T-helper 17 cell (primary cell): ENCODE measurements at regions not wholly inside any gene's neighbourhood (a gene's known extent, or its start where the extent isn't known, plus 50 kb on each side); places are given as distances from the start of the nearest gene placed in this dataset.

Experiments used
- ATAC-seq: fragments of 150-1000 bp; cut with Tn5 transposase; 2 replicates; pipeline ENCODE4 v1.10.0; 2021; ENCODE audit warnings: mild to moderate bottlenecking, moderate library complexity
- DNase-seq, 3 donors: peaks; one replicate each; pipeline versions ENCODE4 v3.0.0 to v3.0.0-alpha.2; 2020 to 2021
- H3K9me3 ChIP-seq: one replicate; pipeline ENCODE4 v1.7.0; 2013; ENCODE audit warnings: low read length, mild to moderate bottlenecking; ENCODE audit not compliant: control insufficient read depth, poor library complexity, severe bottlenecking
- H3K27ac Mint-ChIP-seq: one replicate; pipeline ENCODE4 v1.8.0; 2022; ENCODE audit warnings: mild to moderate bottlenecking, moderate library complexity, mixed read lengths
- H3K27me3 Mint-ChIP-seq: one replicate; pipeline ENCODE4 v1.8.0; 2022; ENCODE audit warnings: mixed read lengths
- H3K36me3 Mint-ChIP-seq: one replicate; pipeline ENCODE4 v1.8.0; 2022; ENCODE audit warnings: low read depth, mixed read lengths
- H3K4me1 Mint-ChIP-seq: one replicate; pipeline ENCODE4 v1.8.0; 2022; ENCODE audit warnings: mild to moderate bottlenecking, mixed read lengths
- H3K4me3 Mint-ChIP-seq: one replicate; pipeline ENCODE4 v1.8.0; 2022; ENCODE audit warnings: mild to moderate bottlenecking, moderate library complexity, mixed read lengths

- no peak for ATAC-seq
- Mint-ChIP-seq H3K36me3 (no peaks in the 10 kb centered on the region), H3K4me1 (no peaks in the 10 kb centered on the region), H3K27ac (no peak overlapping the region), H3K27me3 (peaks cover 17% of the 10 kb centered on the region), H3K4me3 (no peak overlapping the region)
- H3K9me3 ChIP-seq = no peaks in the 10 kb centered on the region
- no peak for DNase-seq
Measured at GRCh38 chr12:66884091-66884490, 205.2 kb upstream of the GRIP1 start.

- Mint-ChIP-seq H3K36me3 (no peaks in the 10 kb centered on the region), H3K4me1 (no peaks in the 10 kb centered on the region), H3K27ac (no peak overlapping the region), H3K27me3 (peaks cover 13% of the 10 kb centered on the region), H3K4me3 (no peak overlapping the region)
- H3K9me3 ChIP-seq = no peaks in the 10 kb centered on the region
- no peak for DNase-seq
- ATAC-seq = no peak
Measured at GRCh38 chr12:66885115-66885875, 206.4 kb upstream of the GRIP1 start.

- H3K4me1 Mint-ChIP-seq = peaks cover 12% of the 10 kb centered on the region
- ATAC-seq (no peak), DNase-seq (no peak)
- no peaks in the 10 kb centered on the region for H3K9me3 ChIP-seq
- no peaks in the 10 kb centered on the region for H3K36me3 Mint-ChIP-seq
- H3K27me3 Mint-ChIP-seq = no peaks in the 10 kb centered on the region
- no peak overlapping the region for H3K4me3 Mint-ChIP-seq
- no peak overlapping the region for H3K27ac Mint-ChIP-seq
Measured at GRCh38 chr12:66896797-66897196, 217.9 kb upstream of the GRIP1 start.

DNA sequence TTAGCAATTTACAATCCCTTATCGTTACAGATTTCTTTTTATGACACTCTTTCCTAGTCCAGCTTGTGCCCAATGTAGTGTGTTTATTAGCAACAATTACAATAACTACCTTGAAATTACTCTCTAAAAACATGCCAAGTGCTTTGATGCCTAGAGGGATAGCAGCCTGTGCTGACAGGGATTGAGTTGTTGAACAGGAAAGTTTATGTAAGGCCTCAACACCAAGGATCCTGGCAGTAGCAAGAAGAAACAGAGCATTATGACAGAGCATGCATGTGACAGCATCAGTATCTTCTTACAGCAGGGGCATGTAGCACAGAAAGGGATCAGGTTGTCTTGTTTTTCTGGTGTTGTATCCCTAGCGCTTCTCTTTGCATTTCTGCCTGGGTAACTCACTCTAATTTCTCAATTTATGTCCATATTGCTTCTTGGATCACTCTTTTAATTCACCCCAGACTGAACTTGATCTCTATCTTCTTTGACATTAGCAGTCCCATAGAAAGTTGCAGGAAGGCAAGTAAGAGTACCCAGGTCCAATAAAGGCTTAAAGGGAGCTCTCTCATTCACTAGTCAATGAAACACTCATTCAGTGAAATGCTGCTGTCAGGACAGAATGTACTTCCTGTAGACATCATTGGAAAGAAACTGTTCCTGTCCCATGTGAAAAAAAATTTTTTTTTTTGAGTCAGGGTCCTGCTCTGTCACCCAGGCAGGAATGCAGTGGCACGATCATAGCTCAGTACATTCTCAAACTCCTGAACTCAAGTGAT, 220.0 kb upstream of the GRIP1 start:
- H3K9me3 ChIP-seq = no peaks in the 10 kb centered on the region
- ATAC-seq (no peak), DNase-seq (no peak)
- no peaks in the 10 kb centered on the region for H3K36me3 Mint-ChIP-seq
- H3K4me1 Mint-ChIP-seq = peaks cover 14% of the 10 kb centered on the region
- no peak overlapping the region for H3K27ac Mint-ChIP-seq
- H3K4me3 Mint-ChIP-seq = no peak overlapping the region
- no peaks in the 10 kb centered on the region for H3K27me3 Mint-ChIP-seq

- Mint-ChIP-seq H3K4me3 (no peak overlapping the region), H3K27ac (peak overlapping the region; percentile 49), H3K27me3 (no peaks in the 10 kb centered on the region), H3K4me1 (peaks cover 17% of the 10 kb centered on the region), H3K36me3 (no peaks in the 10 kb centered on the region)
- no peak for DNase-seq
- no peaks in the 10 kb centered on the region for H3K9me3 ChIP-seq
- no peak for ATAC-seq
Measured at GRCh38 chr12:66899588-66899987, 220.7 kb upstream of the GRIP1 start.

GRCh38 chr12:66900616-66901015, 221.7 kb upstream of the GRIP1 start:
- no peak for DNase-seq
- no peak for ATAC-seq
- Mint-ChIP-seq H3K27me3 (no peaks in the 10 kb centered on the region), H3K4me1 (peaks cover 17% of the 10 kb centered on the region), H3K36me3 (no peaks in the 10 kb centered on the region), H3K27ac (peak overlapping the region; percentile 67), H3K4me3 (no peak overlapping the region)
- no peaks in the 10 kb centered on the region for H3K9me3 ChIP-seq

DNA sequence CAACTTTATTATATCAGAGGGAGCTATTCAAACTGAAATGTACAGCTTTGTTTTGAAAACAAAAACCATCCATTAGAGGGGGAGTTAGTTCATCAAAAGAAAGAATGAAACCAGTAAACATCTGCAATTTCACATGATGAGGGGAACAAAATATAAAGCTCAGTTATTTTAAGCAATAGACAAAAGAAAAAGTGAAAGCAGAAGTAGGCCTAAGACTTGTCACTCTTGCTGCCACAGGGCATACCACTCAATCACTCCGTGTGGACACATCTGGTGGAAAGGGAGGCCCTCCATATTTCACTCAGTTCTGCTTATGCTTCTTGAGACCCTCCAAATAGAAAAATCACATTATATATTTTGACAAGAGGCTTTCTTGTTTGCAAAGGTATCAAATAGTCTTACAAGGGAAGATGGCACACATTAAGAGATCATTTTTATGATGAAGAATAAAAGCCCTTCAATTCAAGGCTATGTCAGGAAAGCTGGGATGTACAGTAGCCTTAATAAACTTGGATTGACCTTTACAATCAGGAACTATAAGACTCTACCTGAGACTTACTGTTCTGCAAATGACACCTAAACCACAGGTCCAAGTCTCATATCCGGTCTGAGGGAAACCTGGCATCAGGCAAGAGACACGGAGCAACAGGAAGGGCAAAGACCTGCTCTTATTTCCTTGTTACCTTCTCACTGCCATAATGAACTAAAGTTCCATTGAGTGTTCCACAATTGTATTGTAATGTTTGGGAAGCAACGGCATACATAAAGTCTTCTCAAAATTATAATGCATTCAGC, 222.5 kb upstream of the GRIP1 start:
- no peaks in the 10 kb centered on the region for H3K27me3 Mint-ChIP-seq
- H3K27ac Mint-ChIP-seq = peak overlapping the region; percentile 67
- DNase-seq (no peak), ATAC-seq (peak; percentile 54)
- peaks cover 17% of the 10 kb centered on the region for H3K4me1 Mint-ChIP-seq
- H3K4me3 Mint-ChIP-seq = peak overlapping the region; percentile 12
- no peaks in the 10 kb centered on the region for H3K36me3 Mint-ChIP-seq
- H3K9me3 ChIP-seq = no peaks in the 10 kb centered on the region

GRCh38 chr12:66902020-66902419, 223.1 kb upstream of the GRIP1 start:
- no peaks in the 10 kb centered on the region for H3K36me3 Mint-ChIP-seq
- peak overlapping the region; percentile 67 for H3K27ac Mint-ChIP-seq
- no peaks in the 10 kb centered on the region for H3K9me3 ChIP-seq
- no peak for DNase-seq
- no peak for ATAC-seq
- H3K27me3 Mint-ChIP-seq = no peaks in the 10 kb centered on the region
- peaks cover 17% of the 10 kb centered on the region for H3K4me1 Mint-ChIP-seq
- no peak overlapping the region for H3K4me3 Mint-ChIP-seq

- Mint-ChIP-seq H3K27me3 (no peaks in the 10 kb centered on the region), H3K4me1 (peaks cover 17% of the 10 kb centered on the region), H3K4me3 (no peak overlapping the region), H3K36me3 (no peaks in the 10 kb centered on the region), H3K27ac (no peak overlapping the region)
- H3K9me3 ChIP-seq = no peaks in the 10 kb centered on the region
- no peak for DNase-seq
- no peak for ATAC-seq
Measured at GRCh38 chr12:66903782-66904396, 225.0 kb upstream of the GRIP1 start.

GRCh38 chr12:66905201-66905600, 226.3 kb upstream of the GRIP1 start:
- ATAC-seq (no peak), DNase-seq (no peak)
- no peaks in the 10 kb centered on the region for H3K9me3 ChIP-seq
- Mint-ChIP-seq H3K4me3 (no peak overlapping the region), H3K4me1 (peaks cover 18% of the 10 kb centered on the region), H3K27ac (peak overlapping the region; percentile 37), H3K36me3 (no peaks in the 10 kb centered on the region), H3K27me3 (no peaks in the 10 kb centered on the region)

DNA sequence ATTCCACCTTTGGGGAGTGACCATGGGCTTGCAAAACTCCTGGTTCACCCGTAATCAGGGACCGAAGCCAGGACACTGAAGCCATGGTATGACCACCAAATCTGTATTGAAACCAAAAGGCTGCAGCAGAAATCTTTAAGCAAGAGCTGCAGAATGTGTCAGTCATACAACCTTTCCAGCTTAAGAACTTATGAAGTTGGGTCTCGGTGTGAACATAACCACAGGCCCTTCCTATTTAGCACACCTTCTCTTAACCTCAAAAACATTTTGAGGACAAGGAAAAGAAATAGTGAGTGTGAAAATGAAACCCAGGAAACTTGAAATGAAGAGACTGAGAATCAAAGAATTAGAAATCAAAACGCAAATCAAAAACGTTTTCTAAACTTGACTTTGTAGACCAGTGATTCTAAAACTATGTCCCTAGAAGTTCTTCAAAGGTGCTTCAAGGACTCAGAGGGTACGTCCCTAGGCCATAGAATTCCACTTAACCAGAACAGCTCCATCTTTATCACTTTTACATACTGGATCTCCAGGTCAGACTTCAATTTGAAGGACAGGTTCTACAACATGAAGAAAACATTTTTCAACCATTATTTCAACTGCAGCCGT, 231.6 kb upstream of the GRIP1 start:
- H3K27me3 Mint-ChIP-seq = peaks cover 12% of the 10 kb centered on the region
- no peaks in the 10 kb centered on the region for H3K36me3 Mint-ChIP-seq
- DNase-seq = no peak
- peaks cover 13% of the 10 kb centered on the region for H3K4me1 Mint-ChIP-seq
- peak; percentile 28 for ATAC-seq
- no peak overlapping the region for H3K27ac Mint-ChIP-seq
- H3K4me3 Mint-ChIP-seq = peak overlapping the region; percentile 28
- no peaks in the 10 kb centered on the region for H3K9me3 ChIP-seq

DNA sequence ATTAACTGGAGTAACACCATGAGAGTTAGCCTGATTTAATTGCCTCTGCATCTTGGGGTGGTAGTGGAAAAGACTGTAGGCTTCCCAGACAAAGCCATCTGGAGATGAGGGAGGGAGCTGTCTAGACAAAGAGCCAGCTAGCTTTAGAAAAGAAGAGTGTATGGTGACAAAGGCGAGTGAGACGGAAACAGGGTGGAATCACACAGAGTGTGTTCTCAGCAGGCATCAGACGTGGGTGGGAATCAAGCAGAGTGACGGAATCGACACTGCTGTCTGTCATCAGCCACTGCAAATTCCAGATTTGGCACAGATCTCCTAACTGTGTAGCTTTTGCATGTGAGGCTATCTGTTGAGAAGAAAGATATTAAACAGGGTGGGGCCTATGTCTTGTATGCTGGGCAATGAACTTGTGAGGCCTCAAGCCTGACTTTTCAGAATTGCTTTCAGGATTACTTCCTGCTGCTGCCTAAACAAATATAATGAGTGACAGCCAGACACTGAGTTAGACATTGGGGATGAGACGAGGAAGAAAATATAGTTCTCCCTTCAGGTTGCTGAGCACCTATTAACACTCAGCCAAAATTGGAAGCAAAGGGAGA, 236.5 kb upstream of the GRIP1 start:
- DNase-seq = no peak
- Mint-ChIP-seq H3K27ac (no peak overlapping the region), H3K4me1 (peaks cover 4% of the 10 kb centered on the region), H3K27me3 (peaks cover 14% of the 10 kb centered on the region), H3K4me3 (no peak overlapping the region), H3K36me3 (no peaks in the 10 kb centered on the region)
- H3K9me3 ChIP-seq = no peaks in the 10 kb centered on the region
- ATAC-seq = no peak
